GM12878 (cell line): ENCODE measurements at regions not wholly inside any gene's neighbourhood (a gene's known extent, or its start where the extent isn't known, plus 50 kb on each side); places are given as distances from the start of the nearest gene placed in this dataset.

Experiments used
- CHD2 ChIP-seq: IDR thresholded peaks from 2 replicates; pipeline ENCODE4 v1.6.1; 2011; ENCODE audit warnings: low read depth, low read length, improper control_type of control experiment, borderline replicate concordance
- EZH2 ChIP-seq: IDR thresholded peaks from 2 replicates; pipeline ENCODE4 v1.6.1; 2012; ENCODE audit warnings: low read depth, mild to moderate bottlenecking, control low read depth, inconsistent platforms, low read length, borderline replicate concordance; ENCODE audit not compliant: control insufficient read depth
- GATAD2B ChIP-seq: fragments of 450-650 bp; conservative IDR thresholded peaks from 2 replicates; pipeline ENCODE4 v1.6.1; 2017; ENCODE audit warnings: low read depth, mild to moderate bottlenecking, moderate library complexity
- NFIC ChIP-seq: IDR thresholded peaks from 2 replicates; pipeline ENCODE4 v1.6.1; 2012; ENCODE audit warnings: low read depth, mild to moderate bottlenecking, inconsistent platforms, low read length, moderate library complexity
- PML ChIP-seq: IDR thresholded peaks from 2 replicates; pipeline ENCODE4 v1.6.1; 2012; ENCODE audit warnings: low read length, inconsistent platforms
- POLR2A ChIP-seq: IDR thresholded peaks from 2 replicates; pipeline ENCODE4 v1.6.1; 2011; ENCODE audit warnings: low read depth, mild to moderate bottlenecking, low read length
- RAD21 ChIP-seq: IDR thresholded peaks from 2 replicates; pipeline ENCODE4 v1.6.1; 2011; ENCODE audit warnings: mild to moderate bottlenecking, low read depth, low read length, moderate library complexity; ENCODE audit not compliant: insufficient read depth
- SUZ12 ChIP-seq: fragments of 200-600 bp; sonication (generic); IDR thresholded peaks from one replicate; pipeline ENCODE4 v1.6.1; 2018; ENCODE audit warnings: antibody characterized with exemption, mild to moderate bottlenecking; ENCODE audit not compliant: unreplicated experiment
- TAF1 ChIP-seq: IDR thresholded peaks from 2 replicates; pipeline ENCODE4 v1.6.1; 2011; ENCODE audit warnings: mild to moderate bottlenecking, low read depth, low read length, borderline replicate concordance
- TF ChIP-seq, protein P1 (sequence below), 3 experiments: IDR thresholded peaks in 2 of 3; conservative IDR thresholded peaks in 1 of 3; 2 replicates each; pipeline ENCODE4 v1.5.1; 2011; ENCODE audit warnings: low read depth in 3 of 3, low read length in 3 of 3, mild to moderate bottlenecking in 3 of 3, control low read depth in 2 of 3, moderate library complexity in 2 of 3, inconsistent platforms in 1 of 3, mixed read lengths in 1 of 3; ENCODE audit not compliant: control insufficient read depth in 2 of 3, insufficient read depth in 1 of 3; ENCODE audit errors: extremely low read depth in 1 of 3
- TF ChIP-seq, protein P2 (sequence below): IDR thresholded peaks from 2 replicates; pipeline ENCODE4 v1.6.1; 2011; ENCODE audit warnings: low read depth, mild to moderate bottlenecking, low read length, moderate library complexity, borderline replicate concordance; ENCODE audit errors: extremely low read depth
- TF ChIP-seq, protein P3 (sequence below): fragments of 450-650 bp; formaldehyde crosslinking; IDR thresholded peaks from 2 replicates; pipeline ENCODE4 v1.5.0; 2022; ENCODE audit warnings: mild to moderate bottlenecking, missing genetic modification characterization

DNA sequence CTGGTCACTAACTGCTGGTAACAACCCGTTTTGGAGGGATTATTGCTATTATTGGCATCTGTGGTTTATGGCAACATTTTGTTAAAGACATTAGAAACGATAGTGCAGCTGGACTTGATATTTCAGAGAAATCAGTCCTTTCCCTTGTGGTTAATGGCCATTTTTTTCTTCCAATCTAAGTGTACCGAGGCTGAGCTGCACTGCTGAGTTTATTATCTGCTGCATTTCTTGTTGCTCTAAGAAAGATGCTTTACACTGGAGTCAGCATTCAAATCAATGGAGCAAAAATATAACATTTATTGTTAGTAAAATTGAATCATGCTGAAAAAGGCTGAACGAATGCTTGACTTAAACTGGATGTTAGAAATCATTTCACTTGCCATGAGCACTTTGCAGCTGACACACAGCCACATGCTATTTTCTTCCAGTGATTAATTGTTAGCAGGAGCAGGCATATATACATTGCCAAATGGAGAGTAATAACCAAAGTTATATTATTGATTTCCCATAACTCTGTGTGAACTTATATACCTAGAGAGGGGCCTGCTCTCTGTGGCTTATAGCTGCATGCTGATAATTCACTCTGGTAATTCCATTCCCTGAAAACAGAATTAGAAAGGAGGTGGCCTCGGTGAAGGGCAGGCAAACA, 66.5 kb upstream of the TTC29 start:
- TF ChIP-seq, protein P1, sequence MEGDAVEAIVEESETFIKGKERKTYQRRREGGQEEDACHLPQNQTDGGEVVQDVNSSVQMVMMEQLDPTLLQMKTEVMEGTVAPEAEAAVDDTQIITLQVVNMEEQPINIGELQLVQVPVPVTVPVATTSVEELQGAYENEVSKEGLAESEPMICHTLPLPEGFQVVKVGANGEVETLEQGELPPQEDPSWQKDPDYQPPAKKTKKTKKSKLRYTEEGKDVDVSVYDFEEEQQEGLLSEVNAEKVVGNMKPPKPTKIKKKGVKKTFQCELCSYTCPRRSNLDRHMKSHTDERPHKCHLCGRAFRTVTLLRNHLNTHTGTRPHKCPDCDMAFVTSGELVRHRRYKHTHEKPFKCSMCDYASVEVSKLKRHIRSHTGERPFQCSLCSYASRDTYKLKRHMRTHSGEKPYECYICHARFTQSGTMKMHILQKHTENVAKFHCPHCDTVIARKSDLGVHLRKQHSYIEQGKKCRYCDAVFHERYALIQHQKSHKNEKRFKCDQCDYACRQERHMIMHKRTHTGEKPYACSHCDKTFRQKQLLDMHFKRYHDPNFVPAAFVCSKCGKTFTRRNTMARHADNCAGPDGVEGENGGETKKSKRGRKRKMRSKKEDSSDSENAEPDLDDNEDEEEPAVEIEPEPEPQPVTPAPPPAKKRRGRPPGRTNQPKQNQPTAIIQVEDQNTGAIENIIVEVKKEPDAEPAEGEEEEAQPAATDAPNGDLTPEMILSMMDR (IDR thresholded peaks at IDR 0.05 in 2 of 3, conservative IDR thresholded peaks at IDR 0.05 in 1 of 3; ENCODE audit: control insufficient read depth in 2 of 3, extremely low read depth in 1 of 3, insufficient read depth in 1 of 3, low read depth in 3 of 3, low read length in 3 of 3): no peak
- TF ChIP-seq GATAD2B (no peak), RAD21 (no peak), TAF1 (no peak), SUZ12 (no peak), POLR2A (no peak), CHD2 (no peak), PML (no peak), NFIC (no peak), EZH2 (no peak)
- TF ChIP-seq, protein P2, sequence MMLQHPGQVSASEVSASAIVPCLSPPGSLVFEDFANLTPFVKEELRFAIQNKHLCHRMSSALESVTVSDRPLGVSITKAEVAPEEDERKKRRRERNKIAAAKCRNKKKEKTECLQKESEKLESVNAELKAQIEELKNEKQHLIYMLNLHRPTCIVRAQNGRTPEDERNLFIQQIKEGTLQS: no peak
- TF ChIP-seq, protein P3, sequence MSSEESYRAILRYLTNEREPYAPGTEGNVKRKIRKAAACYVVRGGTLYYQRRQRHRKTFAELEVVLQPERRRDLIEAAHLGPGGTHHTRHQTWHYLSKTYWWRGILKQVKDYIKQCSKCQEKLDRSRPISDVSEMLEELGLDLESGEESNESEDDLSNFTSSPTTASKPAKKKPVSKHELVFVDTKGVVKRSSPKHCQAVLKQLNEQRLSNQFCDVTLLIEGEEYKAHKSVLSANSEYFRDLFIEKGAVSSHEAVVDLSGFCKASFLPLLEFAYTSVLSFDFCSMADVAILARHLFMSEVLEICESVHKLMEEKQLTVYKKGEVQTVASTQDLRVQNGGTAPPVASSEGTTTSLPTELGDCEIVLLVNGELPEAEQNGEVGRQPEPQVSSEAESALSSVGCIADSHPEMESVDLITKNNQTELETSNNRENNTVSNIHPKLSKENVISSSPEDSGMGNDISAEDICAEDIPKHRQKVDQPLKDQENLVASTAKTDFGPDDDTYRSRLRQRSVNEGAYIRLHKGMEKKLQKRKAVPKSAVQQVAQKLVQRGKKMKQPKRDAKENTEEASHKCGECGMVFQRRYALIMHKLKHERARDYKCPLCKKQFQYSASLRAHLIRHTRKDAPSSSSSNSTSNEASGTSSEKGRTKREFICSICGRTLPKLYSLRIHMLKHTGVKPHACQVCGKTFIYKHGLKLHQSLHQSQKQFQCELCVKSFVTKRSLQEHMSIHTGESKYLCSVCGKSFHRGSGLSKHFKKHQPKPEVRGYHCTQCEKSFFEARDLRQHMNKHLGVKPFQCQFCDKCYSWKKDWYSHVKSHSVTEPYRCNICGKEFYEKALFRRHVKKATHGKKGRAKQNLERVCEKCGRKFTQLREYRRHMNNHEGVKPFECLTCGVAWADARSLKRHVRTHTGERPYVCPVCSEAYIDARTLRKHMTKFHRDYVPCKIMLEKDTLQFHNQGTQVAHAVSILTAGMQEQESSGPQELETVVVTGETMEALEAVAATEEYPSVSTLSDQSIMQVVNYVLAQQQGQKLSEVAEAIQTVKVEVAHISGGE (CRISPR knock-in tag): no peak
